ENCODE measurements at regions not wholly inside any gene's neighbourhood (a gene's known extent, or its start where the extent isn't known, plus 50 kb on each side); places are given as distances from the start of the nearest gene placed in this dataset.

GRCh38 chr2:120576509-120577474, 158.9 kb upstream of the GLI2 start:
- DNase-seq (no peak), ATAC-seq (no peak)
- CTCF ChIA-PET, result no interaction called here
- POLR2A ChIA-PET, result no interaction called here
- no peak overlapping the region for H3K4me3 Mint-ChIP-seq
- peaks cover 33% of the 10 kb centered on the region for H3K27me3 Mint-ChIP-seq (ENCODE audit: low read depth)
- H3K36me3 Mint-ChIP-seq (ENCODE audit: low read depth), result no peaks in the 10 kb centered on the region
- H3K27ac Mint-ChIP-seq, result no peak overlapping the region
- H3K4me1 Mint-ChIP-seq (ENCODE audit: low read depth), result no peaks in the 10 kb centered on the region
- H3K9me3 Mint-ChIP-seq (ENCODE audit: insufficient read depth), result no peaks in the 10 kb centered on the region

GRCh38 chr2:120577721-120578295, 157.9 kb upstream of the GLI2 start:
- Mint-ChIP-seq H3K36me3 (ENCODE audit: low read depth) (no peaks in the 10 kb centered on the region), H3K4me1 (ENCODE audit: low read depth) (no peaks in the 10 kb centered on the region), H3K27ac (no peak overlapping the region), H3K4me3 (no peak overlapping the region), H3K9me3 (ENCODE audit: insufficient read depth) (no peaks in the 10 kb centered on the region), H3K27me3 (ENCODE audit: low read depth) (peaks cover 37% of the 10 kb centered on the region)
- ChIA-PET CTCF (no interaction called here), POLR2A (no interaction called here)
- ATAC-seq (no peak), DNase-seq (no peak)

- H3K4me3 Mint-ChIP-seq, result no peak overlapping the region
- H3K27me3 Mint-ChIP-seq (ENCODE audit: low read depth), result peaks cover 37% of the 10 kb centered on the region
- ChIA-PET POLR2A (no interaction called here), CTCF (no interaction called here)
- H3K27ac Mint-ChIP-seq, result no peak overlapping the region
- H3K4me1 Mint-ChIP-seq (ENCODE audit: low read depth), result no peaks in the 10 kb centered on the region
- no peaks in the 10 kb centered on the region for H3K9me3 Mint-ChIP-seq (ENCODE audit: insufficient read depth)
- H3K36me3 Mint-ChIP-seq (ENCODE audit: low read depth), result no peaks in the 10 kb centered on the region
- ATAC-seq (no peak), DNase-seq (no peak)
Observed at GRCh38 chr2:120578576-120579352, 156.9 kb upstream of the GLI2 start.

- DNase-seq (no peak), ATAC-seq (no peak)
- H3K9me3 Mint-ChIP-seq (ENCODE audit: insufficient read depth), result no peaks in the 10 kb centered on the region
- H3K36me3 Mint-ChIP-seq (ENCODE audit: low read depth), result no peaks in the 10 kb centered on the region
- H3K27me3 Mint-ChIP-seq (ENCODE audit: low read depth), result peaks cover 33% of the 10 kb centered on the region
- H3K27ac Mint-ChIP-seq, result no peak overlapping the region
- ChIA-PET POLR2A (no interaction called here), CTCF (no interaction called here)
- H3K4me1 Mint-ChIP-seq (ENCODE audit: low read depth), result no peaks in the 10 kb centered on the region
- H3K4me3 Mint-ChIP-seq, result no peak overlapping the region
Observed at GRCh38 chr2:120579916-120580685, 155.6 kb upstream of the GLI2 start.

GRCh38 chr2:120580709-120581108, 155.0 kb upstream of the GLI2 start:
- Mint-ChIP-seq H3K27me3 (ENCODE audit: low read depth) (peaks cover 36% of the 10 kb centered on the region), H3K9me3 (ENCODE audit: insufficient read depth) (no peaks in the 10 kb centered on the region), H3K36me3 (ENCODE audit: low read depth) (no peaks in the 10 kb centered on the region), H3K27ac (no peak overlapping the region), H3K4me3 (no peak overlapping the region), H3K4me1 (ENCODE audit: low read depth) (no peaks in the 10 kb centered on the region)
- ATAC-seq (no peak), DNase-seq (no peak)
- ChIA-PET CTCF (no interaction called here), POLR2A (no interaction called here)

GRCh38 chr2:120583121-120583520, 152.5 kb upstream of the GLI2 start:
- CTCF ChIA-PET, result no interaction called here
- Mint-ChIP-seq H3K27me3 (ENCODE audit: low read depth) (peaks cover 39% of the 10 kb centered on the region), H3K4me3 (no peak overlapping the region), H3K36me3 (ENCODE audit: low read depth) (no peaks in the 10 kb centered on the region), H3K4me1 (ENCODE audit: low read depth) (no peaks in the 10 kb centered on the region), H3K9me3 (ENCODE audit: insufficient read depth) (no peaks in the 10 kb centered on the region), H3K27ac (no peak overlapping the region)
- DNase-seq (no peak), ATAC-seq (no peak)
- POLR2A ChIA-PET, result no interaction called here

- H3K4me3 Mint-ChIP-seq, result no peak overlapping the region
- H3K4me1 Mint-ChIP-seq (ENCODE audit: low read depth), result no peaks in the 10 kb centered on the region
- H3K9me3 Mint-ChIP-seq (ENCODE audit: insufficient read depth), result no peaks in the 10 kb centered on the region
- peaks cover 44% of the 10 kb centered on the region for H3K27me3 Mint-ChIP-seq (ENCODE audit: low read depth)
- ChIA-PET CTCF (no interaction called here), POLR2A (no interaction called here)
- no peak for DNase-seq
- no peak for ATAC-seq
- H3K27ac Mint-ChIP-seq, result no peak overlapping the region
- no peaks in the 10 kb centered on the region for H3K36me3 Mint-ChIP-seq (ENCODE audit: low read depth)
Observed at GRCh38 chr2:120583851-120584570, 151.7 kb upstream of the GLI2 start.

GRCh38 chr2:120586507-120587278, 149.0 kb upstream of the GLI2 start:
- Mint-ChIP-seq H3K27me3 (ENCODE audit: low read depth) (peaks cover 40% of the 10 kb centered on the region), H3K36me3 (ENCODE audit: low read depth) (no peaks in the 10 kb centered on the region), H3K4me1 (ENCODE audit: low read depth) (no peaks in the 10 kb centered on the region), H3K27ac (no peak overlapping the region), H3K9me3 (ENCODE audit: insufficient read depth) (no peaks in the 10 kb centered on the region), H3K4me3 (no peak overlapping the region)
- ATAC-seq (no peak), DNase-seq (no peak)
- POLR2A ChIA-PET, result no interaction called here
- CTCF ChIA-PET, result no interaction called here

- no peak overlapping the region for H3K4me3 Mint-ChIP-seq
- H3K9me3 Mint-ChIP-seq (ENCODE audit: insufficient read depth), result no peaks in the 10 kb centered on the region
- H3K4me1 Mint-ChIP-seq (ENCODE audit: low read depth), result no peaks in the 10 kb centered on the region
- DNase-seq, result no peak
- POLR2A ChIA-PET, result no interaction called here
- no peak for ATAC-seq
- H3K27ac Mint-ChIP-seq, result no peak overlapping the region
- H3K36me3 Mint-ChIP-seq (ENCODE audit: low read depth), result no peaks in the 10 kb centered on the region
- H3K27me3 Mint-ChIP-seq (ENCODE audit: low read depth), result peaks cover 37% of the 10 kb centered on the region
- CTCF ChIA-PET, result no interaction called here
Observed at GRCh38 chr2:120587279-120587996, 148.2 kb upstream of the GLI2 start.

- H3K4me3 Mint-ChIP-seq, result no peak overlapping the region
- H3K9me3 Mint-ChIP-seq (ENCODE audit: insufficient read depth), result no peaks in the 10 kb centered on the region
- ChIA-PET CTCF (no interaction called here), POLR2A (no interaction called here)
- H3K36me3 Mint-ChIP-seq (ENCODE audit: low read depth), result no peaks in the 10 kb centered on the region
- no peaks in the 10 kb centered on the region for H3K4me1 Mint-ChIP-seq (ENCODE audit: low read depth)
- H3K27me3 Mint-ChIP-seq (ENCODE audit: low read depth), result peaks cover 36% of the 10 kb centered on the region
- ATAC-seq (no peak), DNase-seq (no peak)
- no peak overlapping the region for H3K27ac Mint-ChIP-seq
Observed at GRCh38 chr2:120587997-120588336, 147.7 kb upstream of the GLI2 start.
